AG09319 (cell line): ENCODE measurements at regions not wholly inside any gene's neighbourhood (a gene's known extent, or its start where the extent isn't known, plus 50 kb on each side); places are given as distances from the start of the nearest gene placed in this dataset.

Experiments used
- DNase-seq: peaks from one replicate; pipeline ENCODE4 v3.0.0-alpha.2; 2010; ENCODE audit warnings: low read depth; ENCODE audit errors: extremely low read depth
- CTCF ChIP-seq: IDR thresholded peaks from 2 replicates; pipeline ENCODE4 v1.5.1; 2011; ENCODE audit warnings: low read depth, mild to moderate bottlenecking, inconsistent platforms, low read length, moderate library complexity

- no peak for DNase-seq
- TF ChIP-seq CTCF, result no peak
Observed at GRCh38 chr3:6612034-6612616, 248.8 kb upstream of the GRM7 start.

- no peak for TF ChIP-seq CTCF
- no peak for DNase-seq
Observed at GRCh38 chr3:6622260-6622659, 238.7 kb upstream of the GRM7 start.

DNA sequence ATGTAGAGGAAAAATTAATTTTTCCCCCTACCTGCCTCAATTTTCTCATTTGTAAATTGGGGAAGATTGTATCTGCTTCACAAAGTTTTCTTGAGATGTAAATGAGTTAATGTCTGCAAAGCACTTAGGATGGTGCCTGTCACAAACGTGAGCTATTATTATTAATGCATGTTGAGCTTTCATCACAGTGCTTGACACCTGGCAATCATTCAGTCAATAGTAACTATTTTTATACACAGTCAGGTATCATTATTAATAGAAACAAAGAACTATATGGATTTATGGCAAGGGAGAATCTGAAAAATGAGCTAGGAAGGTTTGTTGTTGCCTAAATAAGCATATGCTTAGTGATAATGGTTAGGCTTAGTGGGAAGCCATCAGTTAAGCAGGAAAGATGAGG, 238.2 kb upstream of the GRM7 start:
- no peak for DNase-seq
- no peak for TF ChIP-seq CTCF

GRCh38 chr3:6631376-6631775, 229.5 kb upstream of the GRM7 start:
- no peak for DNase-seq
- no peak for TF ChIP-seq CTCF

DNA sequence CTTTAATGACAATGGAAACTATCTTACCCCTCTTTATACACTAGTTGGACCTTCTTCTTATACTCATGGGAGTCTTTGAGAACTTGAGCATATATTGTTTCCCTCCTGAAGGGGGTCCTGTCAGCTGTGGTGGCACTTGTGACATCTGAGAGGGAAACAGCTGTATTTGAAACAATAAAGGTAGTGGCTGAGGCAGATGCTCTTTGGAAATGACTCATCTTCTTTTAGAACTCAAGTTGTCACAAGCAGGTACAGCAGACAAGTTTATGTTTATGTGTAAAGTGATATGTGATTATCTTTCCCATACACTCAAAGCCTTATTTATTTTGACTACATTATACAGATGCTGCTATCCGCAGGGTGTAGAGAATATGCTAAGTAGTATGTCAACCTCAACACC, 220.0 kb upstream of the GRM7 start:
- DNase-seq, result no peak
- no peak for TF ChIP-seq CTCF

- DNase-seq, result no peak
- TF ChIP-seq CTCF, result no peak
Observed at GRCh38 chr3:6644070-6644929, 216.6 kb upstream of the GRM7 start.

DNA sequence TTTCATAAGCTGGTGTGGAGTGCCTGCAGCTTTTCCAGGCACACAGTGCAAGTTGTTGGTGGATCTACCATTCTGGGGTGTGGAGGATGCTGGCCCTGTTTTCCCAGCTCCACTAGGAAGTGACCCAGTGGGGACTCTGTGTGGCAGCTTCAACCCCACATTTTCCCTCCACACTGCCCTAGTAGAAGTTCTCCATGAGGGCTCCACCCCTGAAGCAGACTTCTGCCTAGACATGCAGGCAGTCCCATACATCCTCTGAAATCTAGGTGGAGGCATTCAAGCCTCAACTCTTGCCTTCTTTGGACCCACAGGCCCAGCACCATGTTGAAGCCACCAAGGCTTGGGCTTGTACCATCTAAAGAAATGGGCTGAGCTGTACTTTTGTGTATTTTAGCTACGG, 206.2 kb upstream of the GRM7 start:
- no peak for TF ChIP-seq CTCF
- no peak for DNase-seq
